Choroid plexus epithelial cell (primary cell): ENCODE measurements at regions not wholly inside any gene's neighbourhood (a gene's known extent, or its start where the extent isn't known, plus 50 kb on each side); places are given as distances from the start of the nearest gene placed in this dataset.

Source experiments
- DNase-seq: peaks from one replicate; pipeline ENCODE4 v3.0.0-alpha.2; 2010; ENCODE audit warnings: low read depth
- H3K4me3 ChIP-seq: 2 replicates; pipeline ENCODE4 v1.5.1; 2011; ENCODE audit warnings: low read depth, mild to moderate bottlenecking, control low read depth, low read length, moderate library complexity
- TF ChIP-seq, protein P1 (sequence below): conservative IDR thresholded peaks from 2 replicates; pipeline ENCODE4 v1.5.1; 2011; ENCODE audit warnings: low read depth, mild to moderate bottlenecking, control low read depth, inconsistent platforms, low read length, moderate library complexity

DNA sequence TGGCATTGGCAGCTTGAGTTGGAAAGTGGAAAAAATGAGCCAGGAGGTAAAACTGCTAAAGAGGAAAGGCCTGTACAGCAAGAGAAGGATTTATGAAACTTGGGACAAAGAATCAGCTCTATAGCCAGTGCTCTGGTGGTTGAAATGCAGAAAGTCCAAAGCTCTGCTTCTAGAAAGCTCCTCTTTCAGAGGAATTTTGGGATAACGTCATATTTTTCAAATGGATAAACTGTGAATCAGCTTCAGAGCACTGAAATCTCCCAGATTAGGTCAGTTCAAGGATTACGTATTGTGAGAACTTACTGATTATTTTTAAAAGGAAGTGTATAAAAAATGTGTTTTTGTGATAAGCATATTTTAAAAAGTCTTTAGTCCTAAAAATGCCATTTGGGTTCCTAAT is 203.1 kb upstream of the CNOT2 start:
- H3K4me3 ChIP-seq: no peak overlapping the region
- DNase-seq: peak; percentile 64
- TF ChIP-seq, protein P1, sequence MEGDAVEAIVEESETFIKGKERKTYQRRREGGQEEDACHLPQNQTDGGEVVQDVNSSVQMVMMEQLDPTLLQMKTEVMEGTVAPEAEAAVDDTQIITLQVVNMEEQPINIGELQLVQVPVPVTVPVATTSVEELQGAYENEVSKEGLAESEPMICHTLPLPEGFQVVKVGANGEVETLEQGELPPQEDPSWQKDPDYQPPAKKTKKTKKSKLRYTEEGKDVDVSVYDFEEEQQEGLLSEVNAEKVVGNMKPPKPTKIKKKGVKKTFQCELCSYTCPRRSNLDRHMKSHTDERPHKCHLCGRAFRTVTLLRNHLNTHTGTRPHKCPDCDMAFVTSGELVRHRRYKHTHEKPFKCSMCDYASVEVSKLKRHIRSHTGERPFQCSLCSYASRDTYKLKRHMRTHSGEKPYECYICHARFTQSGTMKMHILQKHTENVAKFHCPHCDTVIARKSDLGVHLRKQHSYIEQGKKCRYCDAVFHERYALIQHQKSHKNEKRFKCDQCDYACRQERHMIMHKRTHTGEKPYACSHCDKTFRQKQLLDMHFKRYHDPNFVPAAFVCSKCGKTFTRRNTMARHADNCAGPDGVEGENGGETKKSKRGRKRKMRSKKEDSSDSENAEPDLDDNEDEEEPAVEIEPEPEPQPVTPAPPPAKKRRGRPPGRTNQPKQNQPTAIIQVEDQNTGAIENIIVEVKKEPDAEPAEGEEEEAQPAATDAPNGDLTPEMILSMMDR: peak; percentile 24

DNA sequence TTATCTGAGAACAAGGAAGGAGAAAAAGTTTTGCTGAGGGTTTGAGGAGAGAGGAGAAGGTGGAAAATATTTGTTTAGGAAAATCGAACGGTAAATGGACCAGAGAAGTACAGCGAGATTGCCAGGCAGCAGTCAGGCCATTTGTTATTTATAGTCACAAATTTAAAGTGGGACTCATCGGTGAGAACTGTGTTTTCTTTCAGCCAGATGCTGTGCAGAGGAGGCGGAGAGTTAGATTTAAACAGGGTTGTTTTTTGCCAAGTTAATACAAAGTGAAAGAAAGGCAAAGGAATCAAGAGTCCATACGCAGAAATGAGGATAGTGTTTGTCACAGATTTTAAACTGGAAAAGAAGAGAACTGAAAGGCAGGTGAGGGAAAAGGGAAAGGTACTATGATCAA is 200.6 kb upstream of the CNOT2 start:
- no peak overlapping the region for H3K4me3 ChIP-seq
- no peak for DNase-seq
- TF ChIP-seq, protein P1: no peak

DNA sequence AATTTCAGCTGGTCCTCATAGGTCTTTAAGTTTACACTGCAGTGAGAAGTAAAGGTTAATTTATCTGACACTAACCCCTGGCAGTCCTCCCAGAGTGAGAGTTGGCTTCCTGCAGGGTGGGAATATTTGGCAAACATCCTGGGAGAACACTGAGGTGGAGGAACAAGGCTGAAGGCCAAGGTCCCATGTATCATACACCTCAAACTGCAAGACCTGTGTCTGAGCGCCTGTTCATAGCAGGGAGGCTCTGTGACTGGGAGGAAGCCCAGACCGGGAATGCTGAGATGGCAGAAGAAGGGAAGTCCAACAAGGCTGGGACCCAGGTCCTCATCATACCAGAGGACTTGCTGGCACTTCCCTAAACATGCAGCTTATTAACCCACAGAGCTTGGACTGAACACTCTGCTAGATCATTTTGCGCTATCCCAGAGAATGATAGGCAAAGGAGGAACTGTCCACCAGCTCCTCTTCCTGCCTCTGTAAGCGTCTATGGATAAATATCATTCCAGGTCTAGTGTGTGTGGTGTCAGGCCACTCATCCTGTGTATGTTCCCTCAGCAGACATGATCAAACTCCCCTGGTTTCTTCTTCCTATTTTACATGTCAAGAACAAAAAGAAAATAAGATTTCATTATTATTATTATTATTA is 199.6 kb upstream of the CNOT2 start:
- TF ChIP-seq, protein P1: no peak
- no peak overlapping the region for H3K4me3 ChIP-seq
- DNase-seq: peak; percentile 23

DNA sequence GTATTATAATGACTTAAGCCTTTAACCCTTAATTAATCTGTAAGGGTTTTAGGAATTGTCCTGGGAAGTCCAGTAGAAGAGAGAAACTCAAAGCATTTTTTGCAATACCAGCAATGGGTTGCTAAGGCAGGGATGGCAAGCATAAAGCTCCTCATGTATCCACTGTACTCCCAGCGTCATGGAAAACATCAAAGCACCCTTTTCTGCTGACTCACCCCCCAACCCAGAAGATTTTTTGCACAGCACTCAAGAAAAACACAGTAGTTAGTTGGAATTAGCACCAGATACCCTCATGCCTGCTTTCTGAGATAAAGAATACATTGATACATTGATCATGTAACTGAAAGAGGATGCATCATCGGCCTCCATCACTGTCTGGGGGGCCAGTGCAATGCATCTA is 199.1 kb upstream of the CNOT2 start:
- H3K4me3 ChIP-seq: no peak overlapping the region
- TF ChIP-seq, protein P1: no peak
- peak; percentile 15 for DNase-seq

DNA sequence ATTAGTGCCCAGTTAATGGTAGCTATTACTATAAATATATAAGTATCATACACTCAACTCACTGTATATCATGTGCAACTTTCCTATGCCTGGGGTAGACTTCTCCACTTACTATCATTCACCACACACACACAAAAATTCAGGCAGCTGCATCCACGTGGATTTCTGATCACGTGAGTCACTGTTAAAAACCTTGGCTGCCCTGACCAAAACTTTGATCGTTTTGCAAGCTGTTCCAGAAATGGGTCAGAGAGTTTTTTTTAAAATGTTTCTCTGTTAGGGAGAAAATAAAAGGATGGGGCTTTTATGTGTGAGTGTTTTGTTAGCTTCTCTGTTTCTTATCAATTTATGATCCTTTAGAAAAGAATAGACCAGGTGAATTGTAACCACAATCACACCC is 198.2 kb upstream of the CNOT2 start:
- TF ChIP-seq, protein P1: no peak
- peak; percentile 55 for DNase-seq
- no peak overlapping the region for H3K4me3 ChIP-seq

DNA sequence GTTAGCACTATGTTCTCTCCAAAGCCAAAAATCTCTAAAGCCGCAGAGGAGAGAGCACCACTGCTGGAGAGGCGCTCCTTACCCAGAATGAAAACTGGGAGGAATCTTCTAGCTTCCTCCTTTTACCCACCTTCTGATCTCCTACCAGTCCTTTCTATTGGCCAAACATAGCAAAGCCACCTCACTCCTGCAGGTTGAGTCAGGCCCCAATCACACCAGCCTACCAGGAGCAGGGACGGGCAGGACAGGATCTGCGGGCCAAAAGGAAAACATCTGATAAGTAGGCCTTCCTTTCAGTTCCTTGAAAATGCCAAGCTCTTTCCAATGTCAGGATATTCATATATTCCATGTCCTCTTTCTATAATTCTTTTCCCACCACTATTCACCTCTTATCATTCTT is 197.7 kb upstream of the CNOT2 start:
- no peak for DNase-seq
- TF ChIP-seq, protein P1: no peak
- H3K4me3 ChIP-seq: no peak overlapping the region

DNA sequence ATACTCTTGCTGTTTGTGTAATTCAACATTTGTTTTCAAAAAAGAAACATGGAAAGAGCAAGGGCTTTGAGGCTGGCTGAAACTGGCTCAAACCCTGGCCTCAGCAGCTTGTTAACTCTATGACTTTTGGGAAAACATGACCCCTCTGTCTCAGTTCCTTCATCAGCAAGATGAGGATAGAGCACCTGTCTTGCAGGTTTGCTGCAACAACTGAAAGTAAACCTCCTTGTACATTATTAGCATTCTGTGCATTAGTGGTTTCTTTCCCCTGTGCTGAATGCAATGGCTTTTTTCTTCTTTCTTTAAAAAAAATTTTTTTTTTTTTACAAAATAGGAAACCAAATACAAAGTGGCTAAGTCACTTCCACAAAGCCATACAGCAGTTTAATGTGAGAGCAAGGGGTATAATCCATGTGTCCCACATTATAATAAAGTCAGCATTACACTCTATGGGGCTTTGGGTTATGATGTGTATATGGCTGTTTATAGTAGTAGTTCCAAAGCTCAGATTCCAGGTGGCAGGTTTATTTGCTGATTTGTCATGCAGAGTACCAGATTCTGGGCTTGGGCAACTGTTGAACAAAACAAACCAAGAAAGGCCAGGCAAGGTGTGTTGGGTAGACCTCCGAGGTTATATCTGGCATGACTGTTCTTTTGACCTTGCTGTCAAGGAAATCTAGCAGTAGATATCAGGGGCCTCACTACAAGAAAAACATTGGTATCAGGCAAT is 194.5 kb upstream of the CNOT2 start:
- H3K4me3 ChIP-seq: no peak overlapping the region
- no peak for DNase-seq
- TF ChIP-seq, protein P1: no peak
